Adrenal gland (tissue), 5 donors: ENCODE measurements at regions not wholly inside any gene's neighbourhood (a gene's known extent, or its start where the extent isn't known, plus 50 kb on each side); places are given as distances from the start of the nearest gene placed in this dataset.

Source experiments
- CTCF ChIP-seq, 6 experiments: fragments of 450-650 bp in 4 of 6; fragments of 200-600 bp in 2 of 6; sonication (generic) in 1 of 6; IDR thresholded peaks; 1 replicate in 5 of 6; 2 replicates in 1 of 6; pipeline versions ENCODE4 v1.5.1 to v1.8.0; 2016 to 2021; ENCODE audit warnings: antibody characterized with exemption in 6 of 6, mild to moderate bottlenecking in 2 of 6, moderate library complexity in 1 of 6
- POLR2A ChIP-seq, 2 donors: fragments of 450-650 bp; IDR thresholded peaks; one replicate each; pipeline ENCODE4 v1.6.1; 2017; ENCODE audit warnings: antibody characterized with exemption in 2 of 2, mild to moderate bottlenecking in 2 of 2, moderate library complexity in 1 of 2
- donor health status: DM: no; HTN: no; CAD: no.

- TF ChIP-seq CTCF (IDR thresholded peaks at IDR 0.05) (no peak), POLR2A (IDR thresholded peaks at IDR 0.05) (no peak)
Observed at GRCh38 chr12:124656947-124657434, 89.6 kb upstream of the NCOR2 start.
